NCI-H2171 treated with DMSO at 0.1 percent for 48 hours (cell line): ENCODE measurements at regions not wholly inside any gene's neighbourhood (a gene's known extent, or its start where the extent isn't known, plus 50 kb on each side); places are given as distances from the start of the nearest gene placed in this dataset.

Experiments
- DNase-seq: peaks from one replicate; lab custom pipeline; 2025; lab: John Stamatoyannopoulos, UW

DNA sequence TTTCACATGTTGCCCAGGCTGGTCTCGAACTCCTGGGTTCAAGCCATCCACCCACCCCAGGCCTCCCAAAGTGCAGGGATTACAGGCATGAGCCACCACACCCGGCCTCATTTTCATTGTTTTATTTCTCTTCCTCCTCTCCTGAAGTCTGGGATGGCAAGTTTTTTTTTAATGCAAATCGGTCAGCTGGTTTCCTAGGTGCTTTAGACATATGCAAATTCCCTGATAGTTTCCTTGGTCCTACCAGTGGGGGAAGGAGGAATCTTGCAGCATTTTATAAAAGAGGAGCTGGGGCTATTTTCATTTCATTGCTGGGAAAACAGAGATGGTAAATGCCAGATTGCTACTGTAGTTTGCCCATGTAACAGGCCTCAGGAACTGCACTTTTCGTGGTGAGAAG lies 179.4 kb downstream of the ACTL7B start:
- DNase-seq = no peak

DNA sequence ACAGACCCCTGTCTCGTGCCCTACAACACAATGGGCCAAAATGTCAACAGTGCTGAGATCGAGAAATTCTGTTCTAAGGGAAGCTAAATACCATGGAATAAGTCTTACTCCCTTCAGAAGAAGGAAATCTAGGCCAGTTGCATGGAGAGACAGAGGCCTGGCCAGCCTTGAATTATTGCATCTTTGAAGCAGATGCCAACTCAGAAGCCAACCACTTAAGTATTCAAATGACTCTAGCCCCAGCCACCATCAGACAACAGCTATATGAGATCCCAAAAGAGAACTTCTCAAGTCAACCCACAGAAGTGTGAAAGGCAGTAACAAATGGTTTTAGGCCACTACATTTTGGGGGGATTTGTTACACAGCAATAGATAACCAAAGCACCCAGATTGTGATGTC lies 180.1 kb downstream of the ACTL7B start:
- DNase-seq = no peak

GRCh38 chr9:108674766-108675530 lies 180.8 kb downstream of the ACTL7B start:
- DNase-seq = no peak

DNA sequence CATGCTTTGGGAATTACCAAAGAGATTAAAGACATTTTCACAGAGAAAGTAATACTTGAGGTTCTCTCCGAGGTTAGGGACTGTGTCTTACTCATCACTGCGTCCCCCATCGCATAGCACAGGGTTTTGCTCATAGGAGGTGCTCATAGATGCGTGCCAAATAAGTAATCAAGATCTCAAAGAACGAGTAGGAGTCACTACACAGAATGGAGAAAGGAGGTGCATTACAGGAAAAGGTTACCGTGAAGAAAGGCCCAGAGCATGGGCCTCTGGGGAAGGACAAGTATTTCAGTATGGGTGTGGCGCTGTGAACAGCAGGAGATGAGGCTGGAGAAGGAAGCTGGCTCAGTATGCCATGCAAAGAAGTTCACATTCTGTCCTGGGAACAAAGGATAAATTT lies 182.4 kb downstream of the ACTL7B start:
- DNase-seq = no peak

- no peak for DNase-seq
Observed at GRCh38 chr9:108672475-108673190, 183.2 kb downstream of the ACTL7B start.

- DNase-seq = no peak
Observed at GRCh38 chr9:108671794-108672193, 184.0 kb downstream of the ACTL7B start.

GRCh38 chr9:108671176-108671575 lies 184.6 kb downstream of the ACTL7B start:
- peak; percentile 34 for DNase-seq

GRCh38 chr9:108668938-108669335 lies 186.8 kb downstream of the ACTL7B start:
- no peak for DNase-seq

DNA sequence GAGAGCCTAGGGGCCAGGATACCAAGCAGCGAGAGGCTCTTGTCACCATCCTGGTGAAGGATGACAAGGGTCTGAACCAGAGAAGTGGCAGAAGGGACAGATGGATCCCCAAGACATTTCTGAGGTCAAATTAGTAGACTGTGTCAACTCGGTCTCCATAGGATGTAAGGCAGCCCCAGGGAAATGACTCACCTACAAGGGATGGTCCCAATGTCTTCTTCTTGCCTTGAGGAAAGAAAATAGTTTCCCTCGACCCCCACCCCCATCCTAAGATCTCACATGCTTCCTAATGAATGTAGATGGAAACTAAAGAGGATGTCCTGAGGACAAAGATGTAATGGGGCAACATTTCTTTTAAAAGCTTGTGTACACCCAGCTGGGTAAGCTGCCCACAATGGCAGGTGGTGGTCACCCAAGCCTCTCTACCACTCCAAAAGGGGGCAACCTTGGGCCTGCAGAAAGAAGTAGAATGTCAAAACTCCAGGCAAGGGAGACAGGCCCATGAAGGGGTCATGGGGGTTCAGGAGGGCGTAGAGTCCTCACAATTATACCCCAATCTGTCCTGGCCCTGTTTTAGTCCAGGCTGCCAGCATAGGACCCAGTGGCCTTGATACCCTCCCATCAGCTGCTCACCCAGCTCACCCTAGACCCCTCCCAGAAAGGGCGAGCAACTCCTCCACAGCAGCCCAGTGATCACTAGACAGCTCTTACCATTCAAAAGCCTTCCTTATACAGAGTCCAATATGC lies 187.4 kb downstream of the ACTL7B start:
- no peak for DNase-seq

DNA sequence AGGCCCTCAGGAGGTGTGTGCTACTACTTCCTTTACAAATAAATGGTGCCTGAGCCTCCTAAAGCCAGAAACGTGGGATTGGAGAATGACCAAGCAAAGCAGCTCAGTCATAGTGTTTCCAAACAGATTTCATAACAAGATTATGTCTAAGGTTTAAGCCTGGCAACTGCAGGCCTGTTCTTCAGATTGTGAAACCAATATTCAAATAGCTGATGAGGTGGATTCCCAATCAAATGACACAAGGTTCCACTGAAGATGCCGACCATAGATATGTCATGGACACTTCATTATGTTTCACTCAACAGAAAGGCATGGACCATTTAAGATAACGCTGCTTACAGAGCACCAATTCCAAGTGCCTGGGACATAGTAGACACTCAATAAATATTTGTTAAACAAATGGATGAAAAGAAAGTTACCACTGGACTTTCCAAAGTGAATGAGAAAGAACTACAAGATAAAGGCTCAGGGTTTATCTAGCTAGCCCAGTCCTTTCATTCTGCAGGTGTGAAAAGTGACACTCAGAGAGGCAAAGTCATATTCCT lies 189.5 kb downstream of the ACTL7B start:
- no peak for DNase-seq

DNA sequence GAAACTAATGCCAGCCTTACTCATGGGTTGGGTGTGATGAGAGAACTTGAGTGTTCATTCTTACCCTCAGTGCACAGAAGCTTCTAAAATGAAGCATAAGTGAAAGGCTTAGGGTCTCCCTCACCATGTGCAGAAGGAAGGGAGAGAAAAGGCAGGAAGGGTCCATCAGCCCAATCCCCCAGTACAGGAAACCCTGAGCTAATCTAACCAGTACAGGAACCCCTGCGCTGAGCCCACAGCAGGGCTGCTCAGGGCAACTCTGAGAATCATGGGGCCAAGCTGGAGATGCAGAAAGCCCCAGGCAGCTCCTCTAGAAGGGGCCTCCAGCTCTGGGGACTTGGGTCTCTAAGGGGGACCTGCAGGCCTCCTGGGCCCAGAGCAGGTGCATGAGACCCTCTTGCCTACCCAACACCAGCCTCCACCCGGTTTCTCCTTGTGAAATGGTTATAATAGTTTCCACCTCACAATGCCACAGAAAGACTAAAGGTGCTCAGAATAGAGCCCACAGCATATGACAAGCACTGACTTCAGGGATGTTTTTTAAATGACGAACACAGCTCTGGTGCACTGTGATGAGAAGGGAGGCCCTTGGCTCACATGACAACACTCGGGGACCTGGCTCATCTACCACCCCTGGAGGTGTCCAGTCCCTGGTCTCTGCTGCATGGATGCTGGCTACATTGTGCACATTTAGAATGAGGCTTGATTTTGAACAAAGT lies 190.1 kb downstream of the ACTL7B start:
- DNase-seq = no peak

- peak; percentile 84 for DNase-seq
Observed at GRCh38 chr9:108664309-108665255, 191.2 kb downstream of the ACTL7B start.

DNA sequence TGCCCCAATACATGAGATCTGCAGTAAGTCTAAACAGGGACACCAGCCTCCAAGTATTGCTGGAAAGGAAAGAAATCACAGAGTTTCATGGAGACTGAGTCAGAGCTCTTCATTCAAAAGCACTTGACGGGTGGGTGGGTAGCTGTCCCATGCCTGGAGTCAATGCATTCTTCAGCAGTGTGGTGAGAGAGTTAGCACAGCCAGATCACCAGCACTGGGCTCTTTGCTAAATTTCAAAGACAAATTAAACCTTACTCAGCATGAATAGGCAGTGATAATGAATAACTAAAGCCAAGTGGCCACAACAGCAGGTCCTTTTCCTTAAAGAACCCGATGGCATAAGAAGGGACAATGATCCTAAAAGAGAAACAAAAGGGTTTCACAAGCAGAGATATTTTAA lies 192.4 kb downstream of the ACTL7B start:
- DNase-seq = no peak

- no peak for DNase-seq
Observed at GRCh38 chr9:108662956-108663355, 192.8 kb downstream of the ACTL7B start.

DNA sequence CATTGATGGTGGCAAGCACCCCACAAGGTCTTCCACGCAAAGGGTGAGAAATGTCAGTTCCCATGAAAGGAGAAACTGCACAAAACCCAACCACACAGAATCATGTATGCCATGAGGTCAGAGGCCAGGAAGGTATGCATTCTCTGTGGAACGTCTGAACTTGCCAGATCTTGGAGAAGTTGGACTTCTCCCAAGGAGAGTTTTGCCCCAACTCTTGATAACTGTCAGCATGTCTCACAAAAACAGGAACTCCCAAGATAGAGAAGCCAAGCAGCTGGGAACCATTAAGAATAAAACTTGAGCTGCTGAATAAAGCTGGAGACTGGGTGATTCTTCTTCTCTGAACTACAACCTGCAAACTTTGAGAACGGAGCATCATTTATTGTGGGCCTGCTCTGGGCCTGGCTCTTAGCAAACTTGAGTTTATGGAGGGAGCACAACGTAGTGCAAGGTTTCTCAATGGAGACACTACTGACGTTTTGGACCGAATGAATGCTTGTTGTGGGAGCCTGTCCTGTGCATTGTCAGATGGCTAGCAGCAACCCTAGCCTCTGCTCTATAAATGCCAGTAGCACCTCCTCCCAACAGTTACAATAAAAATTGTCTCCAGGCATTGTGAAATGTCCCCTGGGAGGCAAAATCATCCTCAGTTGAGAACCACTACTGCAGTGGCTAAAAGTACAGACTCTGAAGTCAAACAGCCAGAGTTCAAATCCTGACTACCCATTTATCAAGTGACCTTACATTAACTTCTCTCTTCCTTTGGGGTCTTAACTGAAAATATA lies 193.5 kb downstream of the ACTL7B start:
- DNase-seq = no peak

GRCh38 chr9:108656566-108656965 lies 199.2 kb downstream of the ACTL7B start:
- DNase-seq = no peak

DNA sequence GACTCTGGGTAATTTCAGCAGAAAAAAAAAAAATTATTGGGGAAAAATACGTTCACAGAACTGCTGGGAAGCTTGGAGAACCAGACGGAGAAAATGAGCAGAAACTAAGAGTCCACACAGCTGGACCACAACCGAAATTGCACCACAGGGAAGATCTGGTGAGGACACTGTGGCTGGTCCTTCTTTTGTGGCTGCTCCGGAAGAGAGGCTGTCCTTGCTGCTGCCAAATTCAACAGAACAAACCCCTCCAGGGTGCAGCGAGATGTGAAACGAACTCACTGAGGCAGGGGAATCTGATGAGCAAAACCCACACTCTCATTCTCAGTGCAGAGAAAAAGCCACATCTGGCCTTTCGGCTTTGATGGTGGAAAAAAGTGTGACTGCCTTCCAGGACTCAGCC lies 200.0 kb downstream of the ACTL7B start:
- no peak for DNase-seq

- DNase-seq = no peak
Observed at GRCh38 chr9:108654566-108654965, 201.2 kb downstream of the ACTL7B start.

DNA sequence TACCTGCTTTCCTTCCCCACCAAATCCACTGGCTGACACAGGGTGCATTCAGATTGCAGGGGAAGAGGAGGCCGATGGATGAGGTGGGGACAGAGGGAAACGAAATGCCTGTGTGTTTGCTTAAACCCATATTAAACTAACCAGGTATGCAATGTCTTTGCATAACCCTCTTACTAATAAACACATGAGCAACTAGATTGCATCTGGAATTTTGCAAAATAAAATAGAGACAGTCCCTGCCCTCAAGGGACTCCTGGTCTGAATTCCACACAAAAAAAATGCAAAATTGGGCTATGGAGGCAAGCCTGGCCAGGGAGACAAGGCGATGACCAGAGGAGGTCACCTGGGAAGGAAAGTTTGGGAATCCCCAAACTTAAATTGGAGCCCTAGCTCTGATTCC lies 202.9 kb downstream of the ACTL7B start:
- DNase-seq = no peak

DNA sequence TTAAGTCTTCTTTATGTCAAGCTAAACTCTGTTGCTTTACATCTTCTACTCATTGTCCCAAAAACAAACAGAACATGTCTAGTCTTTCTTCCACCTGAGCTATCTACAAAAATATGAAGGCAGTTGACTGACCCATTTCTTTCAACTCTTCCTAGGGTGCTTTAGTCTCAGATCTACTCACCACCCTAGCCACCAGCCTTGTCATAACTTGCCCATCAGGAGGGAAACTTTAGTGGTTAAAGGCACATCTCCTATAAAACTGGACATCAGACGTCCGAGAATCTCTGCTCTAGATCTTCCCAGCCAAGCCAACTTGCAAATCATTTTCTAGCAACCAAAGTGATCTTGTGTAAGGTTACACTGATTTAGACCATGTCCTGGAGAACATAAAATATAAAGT lies 205.0 kb downstream of the ACTL7B start:
- no peak for DNase-seq
